GM12878 (cell line): ENCODE measurements at regions not wholly inside any gene's neighbourhood (a gene's known extent, or its start where the extent isn't known, plus 50 kb on each side); places are given as distances from the start of the nearest gene placed in this dataset.

Experiments
- ATAC-seq: fragments of 200-7000 bp; cut with Tn5 transposase; 3 replicates; pipeline ENCODE4 v1.9.1; 2020; ENCODE audit warnings: mild to moderate bottlenecking, moderate library complexity
- BruUV-seq: library from RNA; stranded (reverse); fragments of 400-500 nt; replicated peaks from 2 replicates; lab custom pipeline; 2021; lab: Mats Ljungman, UMichigan
- CTCF ChIA-PET: fragments of 300-600 bp; sonication (Branson Sonifier 250); formaldehyde crosslinking; extraction: SDS; loops from one replicate; lab custom pipeline; 2021; ENCODE audit warnings: inconsistent platforms; lab: Yijun Ruan, JAX
- POLR2A ChIA-PET: fragments of 350-600 bp; formaldehyde crosslinking; extraction: SDS; loops from one replicate; lab custom pipeline; 2021; ENCODE audit warnings: inconsistent platforms; lab: Charles Lee
- RAD21 ChIA-PET: fragments of 300-600 bp; sonication (Branson Sonifier 250); formaldehyde crosslinking; loops from one replicate; lab custom pipeline; 2023; ENCODE audit warnings: antibody characterized with exemption; ENCODE audit not compliant: unreplicated experiment; lab: Charles Lee
- SMC1A ChIA-PET: fragments of 300-600 bp; sonication (Branson Sonifier 250); formaldehyde crosslinking; loops from one replicate; lab custom pipeline; 2023; ENCODE audit not compliant: unreplicated experiment, uncharacterized antibody; lab: Charles Lee
- DNase-seq: peaks from one replicate; pipeline ENCODE4 v3.0.0-alpha.2; 2011; ENCODE audit warnings: low read depth, low spot score
- FAIRE-seq: peaks from 3 replicates; lab custom pipeline; 2011; peaks lifted over from hg19 to GRCh38; lab: Jason Lieb, UNC
- H2AFZ ChIP-seq: 2 replicates; pipeline ENCODE4 v1.6.0; 2011; ENCODE audit warnings: low read depth, low read length, control low read depth; ENCODE audit not compliant: control insufficient read depth
- H3K27ac ChIP-seq: 2 replicates; pipeline ENCODE4 v1.5.1; 2011; ENCODE audit warnings: control low read depth; ENCODE audit not compliant: control insufficient read depth, insufficient read depth
- H3K27me3 ChIP-seq, 2 experiments: replicated peaks in 1 of 2; 2 replicates each; pipeline versions ENCODE4 v1.6.0 to v1.6.1; 2011; ENCODE audit warnings: low read length in 1 of 2; ENCODE audit not compliant: control insufficient read depth in 2 of 2, insufficient read depth in 2 of 2
- H3K36me3 ChIP-seq, 2 experiments: 2 replicates each; pipeline ENCODE4 v1.5.1; 2011; ENCODE audit warnings: low read length in 1 of 2; ENCODE audit not compliant: control insufficient read depth in 2 of 2, insufficient read depth in 2 of 2
- H3K4me1 ChIP-seq: 2 replicates; pipeline ENCODE4 v1.6.1; 2011; ENCODE audit warnings: mild to moderate bottlenecking, low read length, moderate library complexity, mixed read lengths; ENCODE audit not compliant: control insufficient read depth, insufficient read depth
- H3K4me2 ChIP-seq: 2 replicates; pipeline ENCODE4 v1.6.0; 2011; ENCODE audit warnings: control low read depth; ENCODE audit not compliant: control insufficient read depth, insufficient read depth
- H3K4me3 ChIP-seq: fragments of 200-600 bp; sonication (generic); 2 replicates; pipeline ENCODE4 v1.5.1; 2016
- H3K79me2 ChIP-seq: 2 replicates; pipeline ENCODE4 v1.6.0; 2011; ENCODE audit warnings: low read length; ENCODE audit not compliant: control insufficient read depth, insufficient read depth
- H3K9ac ChIP-seq: 2 replicates; pipeline ENCODE4 v1.8.0; 2011; ENCODE audit warnings: low read length, control low read depth, mixed read lengths; ENCODE audit not compliant: control insufficient read depth, insufficient read depth
- H3K9me3 ChIP-seq: replicated peaks from 3 replicates; pipeline ENCODE4 v1.5.1; 2011; ENCODE audit warnings: mild to moderate bottlenecking, low read length; ENCODE audit not compliant: control insufficient read depth, insufficient read depth
- H4K20me1 ChIP-seq: 2 replicates; pipeline ENCODE4 v1.6.0; 2011; ENCODE audit not compliant: control insufficient read depth, insufficient read depth
- ATF7 ChIP-seq: fragments of 450-650 bp; IDR thresholded peaks from 2 replicates; pipeline ENCODE4 v1.6.1; 2016; ENCODE audit warnings: low read depth, mild to moderate bottlenecking
- BHLHE40 ChIP-seq, 2 experiments: fragments of 450-650 bp in 1 of 2; IDR thresholded peaks; 2 replicates each; pipeline ENCODE4 v1.6.1; 2011 to 2017; ENCODE audit warnings: low read depth in 2 of 2, borderline replicate concordance in 1 of 2, improper control_type of control experiment in 1 of 2, low read length in 1 of 2, mild to moderate bottlenecking in 1 of 2
- HSF1 ChIP-seq: fragments of 150-350 bp; IDR thresholded peaks from 2 replicates; pipeline ENCODE4 v1.6.1; 2014; ENCODE audit warnings: mild to moderate bottlenecking, low read depth, low read length
- PAX5 ChIP-seq: IDR thresholded peaks from 2 replicates; pipeline ENCODE4 v1.6.1; 2011; ENCODE audit warnings: low read depth, low read length, borderline replicate concordance
- POU2F2 ChIP-seq: IDR thresholded peaks from 3 replicates; pipeline ENCODE4 v1.6.1; 2011; ENCODE audit warnings: low read depth, mild to moderate bottlenecking, low read length, borderline replicate concordance
- RFX5 ChIP-seq: IDR thresholded peaks from 2 replicates; pipeline ENCODE4 v1.6.1; 2011; ENCODE audit warnings: low read depth, low read length, improper control_type of control experiment
- SIN3A ChIP-seq: IDR thresholded peaks from 2 replicates; pipeline ENCODE4 v1.6.1; 2012; ENCODE audit warnings: low read depth, low read length, improper control_type of control experiment
- SRF ChIP-seq, 2 experiments: IDR thresholded peaks; 2 replicates each; pipeline ENCODE4 v1.6.1; 2011; ENCODE audit warnings: low read depth in 2 of 2, low read length in 2 of 2, mild to moderate bottlenecking in 1 of 2, moderate library complexity in 1 of 2
- SUZ12 ChIP-seq: fragments of 200-600 bp; sonication (generic); IDR thresholded peaks from one replicate; pipeline ENCODE4 v1.6.1; 2018; ENCODE audit warnings: antibody characterized with exemption, mild to moderate bottlenecking; ENCODE audit not compliant: unreplicated experiment
- ZNF384 ChIP-seq: IDR thresholded peaks from 2 replicates; pipeline ENCODE4 v1.6.1; 2012; ENCODE audit warnings: low read depth, mild to moderate bottlenecking, low read length, improper control_type of control experiment, borderline replicate concordance
- WGBS: methylation state at CpG from one replicate; pipeline ENCODE4 v1.1.6; 2016; ENCODE audit warnings: low lambda C conversion rate; ENCODE audit not compliant: insufficient replicate concordance, insufficient coverage; ENCODE audit errors: missing lambda C conversion rate; 5-methylcytosine and 5-hydroxymethylcytosine counted together
- in situ Hi-C: fragments of 300-500 bp; cut with MboI; formaldehyde crosslinking; loops from 9 replicates; pipeline ENCODE4 v1.14.3; 2018; ENCODE audit warnings: mixed read lengths
- intact Hi-C: fragments of 100-400 bp; cut with micrococcal nuclease; formaldehyde crosslinking; loops from one replicate; pipeline ENCODE4 v1.14.2; 2022; ENCODE audit not compliant: unreplicated experiment
- TF ChIP-seq, protein P1 (sequence below): fragments of 450-650 bp; IDR thresholded peaks from 2 replicates; pipeline ENCODE4 v1.6.1; 2017; ENCODE audit warnings: mild to moderate bottlenecking, low read depth, inconsistent platforms; ENCODE audit not compliant: poor library complexity, severe bottlenecking
- TF ChIP-seq, protein P2 (sequence below): fragments of 450-650 bp; formaldehyde crosslinking; IDR thresholded peaks from 2 replicates; pipeline ENCODE4 v1.4.0; 2022; ENCODE audit warnings: mild to moderate bottlenecking, moderate library complexity
- TF ChIP-seq, protein P3 (sequence below): fragments of 450-650 bp; IDR thresholded peaks from 2 replicates; pipeline ENCODE4 v1.6.1; 2017; ENCODE audit warnings: low read depth, mild to moderate bottlenecking, moderate library complexity
- TF ChIP-seq, protein P4 (sequence below): IDR thresholded peaks from 2 replicates; pipeline ENCODE4 v1.6.1; 2011; ENCODE audit warnings: low read depth, mild to moderate bottlenecking, low read length, moderate library complexity, borderline replicate concordance; ENCODE audit errors: extremely low read depth

DNA sequence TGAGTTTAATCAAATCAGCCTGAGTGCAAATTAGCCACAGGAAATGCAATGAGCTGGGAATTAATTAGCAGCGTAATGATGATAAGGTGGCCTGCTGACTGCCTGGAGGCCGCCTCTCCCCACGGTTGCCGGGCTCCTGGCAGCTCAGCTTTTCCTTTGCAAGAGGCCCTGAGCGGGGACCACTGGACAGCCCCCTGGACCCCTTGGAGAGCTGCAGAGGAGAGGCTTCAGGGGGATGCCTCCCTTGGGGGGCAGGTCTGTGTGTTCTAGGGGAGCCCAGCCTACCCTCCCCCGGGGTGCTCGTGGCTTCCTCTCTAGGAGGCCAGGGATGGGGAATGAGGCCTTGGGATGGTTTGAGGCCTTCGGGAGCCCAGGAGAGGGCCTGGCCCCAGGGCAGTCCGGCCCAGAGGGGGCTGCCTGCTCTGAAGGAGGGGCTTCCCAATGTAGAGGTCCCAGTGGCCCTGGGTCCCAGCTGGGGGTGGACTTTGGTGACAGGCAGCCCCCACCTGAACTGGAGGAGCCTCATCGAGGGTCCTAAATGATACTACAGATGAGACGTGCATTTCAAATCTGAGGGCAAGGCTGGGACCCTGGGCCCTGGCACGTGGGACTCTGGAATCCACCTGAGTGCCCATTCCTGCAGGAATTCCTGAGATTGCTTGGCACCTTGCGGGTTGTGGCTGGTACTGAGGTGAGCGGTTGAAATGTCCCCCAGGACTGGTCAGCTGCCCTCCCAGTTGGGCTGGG lies 66.4 kb upstream of the BHLHE23 start:
- H3K79me2 ChIP-seq: no peaks in the 10 kb centered on the region
- ATAC-seq (no peak), FAIRE-seq (no peak), DNase-seq (no peak)
- no peak overlapping the region for H3K4me2 ChIP-seq
- H3K27me3 ChIP-seq: no peaks in the 10 kb centered on the region; a peak in 2 of 4 replicates
- intact Hi-C loops (no loop called here), in situ Hi-C loops (no loop called here)
- ChIA-PET SMC1A (no interaction called here), RAD21 (no interaction called here), POLR2A (no interaction called here), CTCF (no interaction called here)
- H3K27ac ChIP-seq: no peak overlapping the region
- H3K36me3 ChIP-seq: no peaks in the 10 kb centered on the region
- H3K4me1 ChIP-seq: no peaks in the 10 kb centered on the region
- BruUV-seq: no TSS peak
- 30% methylated on average over 14 of the region's 14 CpGs for WGBS
- H3K9me3 ChIP-seq: no peaks in the 10 kb centered on the region; the same call in 1 of the 3 replicates
- H3K4me3 ChIP-seq: no peak overlapping the region
- no peak overlapping the region for H2AFZ ChIP-seq
- H4K20me1 ChIP-seq: no peaks in the 10 kb centered on the region
- H3K9ac ChIP-seq: no peak overlapping the region
- TF ChIP-seq ATF7 (no peak), BHLHE40 (IDR thresholded peaks at IDR 0.05; ENCODE audit: borderline replicate concordance in 1 of 2, low read depth in 2 of 2, low read length in 1 of 2) (no peak), ZNF384 (no peak), HSF1 (no peak), POU2F2 (no peak), RFX5 (no peak), SRF (IDR thresholded peaks at IDR 0.05; ENCODE audit: low read depth in 2 of 2, low read length in 2 of 2) (no peak), PAX5 (no peak), SIN3A (no peak), SUZ12 (no peak)
- TF ChIP-seq, protein P1, sequence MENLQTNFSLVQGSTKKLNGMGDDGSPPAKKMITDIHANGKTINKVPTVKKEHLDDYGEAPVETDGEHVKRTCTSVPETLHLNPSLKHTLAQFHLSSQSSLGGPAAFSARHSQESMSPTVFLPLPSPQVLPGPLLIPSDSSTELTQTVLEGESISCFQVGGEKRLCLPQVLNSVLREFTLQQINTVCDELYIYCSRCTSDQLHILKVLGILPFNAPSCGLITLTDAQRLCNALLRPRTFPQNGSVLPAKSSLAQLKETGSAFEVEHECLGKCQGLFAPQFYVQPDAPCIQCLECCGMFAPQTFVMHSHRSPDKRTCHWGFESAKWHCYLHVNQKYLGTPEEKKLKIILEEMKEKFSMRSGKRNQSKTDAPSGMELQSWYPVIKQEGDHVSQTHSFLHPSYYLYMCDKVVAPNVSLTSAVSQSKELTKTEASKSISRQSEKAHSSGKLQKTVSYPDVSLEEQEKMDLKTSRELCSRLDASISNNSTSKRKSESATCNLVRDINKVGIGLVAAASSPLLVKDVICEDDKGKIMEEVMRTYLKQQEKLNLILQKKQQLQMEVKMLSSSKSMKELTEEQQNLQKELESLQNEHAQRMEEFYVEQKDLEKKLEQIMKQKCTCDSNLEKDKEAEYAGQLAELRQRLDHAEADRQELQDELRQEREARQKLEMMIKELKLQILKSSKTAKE: no peak
- TF ChIP-seq, protein P2, sequence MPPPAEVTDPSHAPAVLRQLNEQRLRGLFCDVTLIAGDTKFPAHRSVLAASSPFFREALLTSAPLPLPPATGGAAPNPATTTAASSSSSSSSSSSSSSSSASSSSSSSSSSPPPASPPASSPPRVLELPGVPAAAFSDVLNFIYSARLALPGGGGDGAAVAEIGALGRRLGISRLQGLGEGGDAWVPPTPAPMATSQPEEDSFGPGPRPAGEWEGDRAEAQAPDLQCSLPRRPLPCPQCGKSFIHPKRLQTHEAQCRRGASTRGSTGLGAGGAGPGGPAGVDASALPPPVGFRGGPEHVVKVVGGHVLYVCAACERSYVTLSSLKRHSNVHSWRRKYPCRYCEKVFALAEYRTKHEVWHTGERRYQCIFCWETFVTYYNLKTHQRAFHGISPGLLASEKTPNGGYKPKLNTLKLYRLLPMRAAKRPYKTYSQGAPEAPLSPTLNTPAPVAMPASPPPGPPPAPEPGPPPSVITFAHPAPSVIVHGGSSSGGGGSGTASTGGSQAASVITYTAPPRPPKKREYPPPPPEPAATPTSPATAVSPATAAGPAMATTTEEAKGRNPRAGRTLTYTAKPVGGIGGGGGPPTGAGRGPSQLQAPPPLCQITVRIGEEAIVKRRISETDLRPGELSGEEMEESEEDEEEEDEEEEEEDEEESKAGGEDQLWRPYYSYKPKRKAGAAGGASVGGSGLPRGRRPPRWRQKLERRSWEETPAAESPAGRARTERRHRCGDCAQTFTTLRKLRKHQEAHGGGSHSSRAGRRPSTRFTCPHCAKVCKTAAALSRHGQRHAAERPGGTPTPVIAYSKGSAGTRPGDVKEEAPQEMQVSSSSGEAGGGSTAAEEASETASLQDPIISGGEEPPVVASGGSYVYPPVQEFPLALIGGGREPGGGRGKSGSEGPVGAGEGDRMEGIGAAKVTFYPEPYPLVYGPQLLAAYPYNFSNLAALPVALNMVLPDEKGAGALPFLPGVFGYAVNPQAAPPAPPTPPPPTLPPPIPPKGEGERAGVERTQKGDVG: no peak
- TF ChIP-seq, protein P3, sequence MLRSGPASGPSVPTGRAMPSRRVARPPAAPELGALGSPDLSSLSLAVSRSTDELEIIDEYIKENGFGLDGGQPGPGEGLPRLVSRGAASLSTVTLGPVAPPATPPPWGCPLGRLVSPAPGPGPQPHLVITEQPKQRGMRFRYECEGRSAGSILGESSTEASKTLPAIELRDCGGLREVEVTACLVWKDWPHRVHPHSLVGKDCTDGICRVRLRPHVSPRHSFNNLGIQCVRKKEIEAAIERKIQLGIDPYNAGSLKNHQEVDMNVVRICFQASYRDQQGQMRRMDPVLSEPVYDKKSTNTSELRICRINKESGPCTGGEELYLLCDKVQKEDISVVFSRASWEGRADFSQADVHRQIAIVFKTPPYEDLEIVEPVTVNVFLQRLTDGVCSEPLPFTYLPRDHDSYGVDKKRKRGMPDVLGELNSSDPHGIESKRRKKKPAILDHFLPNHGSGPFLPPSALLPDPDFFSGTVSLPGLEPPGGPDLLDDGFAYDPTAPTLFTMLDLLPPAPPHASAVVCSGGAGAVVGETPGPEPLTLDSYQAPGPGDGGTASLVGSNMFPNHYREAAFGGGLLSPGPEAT: no peak
- TF ChIP-seq, protein P4, sequence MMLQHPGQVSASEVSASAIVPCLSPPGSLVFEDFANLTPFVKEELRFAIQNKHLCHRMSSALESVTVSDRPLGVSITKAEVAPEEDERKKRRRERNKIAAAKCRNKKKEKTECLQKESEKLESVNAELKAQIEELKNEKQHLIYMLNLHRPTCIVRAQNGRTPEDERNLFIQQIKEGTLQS: no peak
